SK-N-SH treated with all-trans-retinoic acid at 6 μM for 48 hours (cell line): ENCODE measurements at regions not wholly inside any gene's neighbourhood (a gene's known extent, or its start where the extent isn't known, plus 50 kb on each side); places are given as distances from the start of the nearest gene placed in this dataset.

ENCODE experiments used
- ATAC-seq: fragments of 200-7000 bp; cut with Tn5 transposase; 3 replicates; pipeline ENCODE4 v1.9.1; 2020; ENCODE audit warnings: mild to moderate bottlenecking, moderate library complexity
- ARNTL ChIP-seq: fragments of 450-650 bp; formaldehyde crosslinking; IDR thresholded peaks from 2 replicates; pipeline ENCODE4 v1.5.0; 2020; ENCODE audit warnings: low read depth, mild to moderate bottlenecking, moderate library complexity, borderline replicate concordance
- CSRNP3 ChIP-seq: fragments of 250-450 bp; sonication (Bioruptor Pico); IDR thresholded peaks from 2 replicates; pipeline ENCODE4 v1.5.1; 2021; ENCODE audit warnings: mild to moderate bottlenecking, moderate library complexity
- ESRRG ChIP-seq: fragments of 250-450 bp; sonication (Bioruptor Pico); IDR thresholded peaks from 2 replicates; pipeline ENCODE4 v1.6.1; 2021; ENCODE audit warnings: mild to moderate bottlenecking
- GLIS3 ChIP-seq: fragments of 250-450 bp; sonication (Bioruptor Pico); IDR thresholded peaks from 2 replicates; pipeline ENCODE4 v1.5.0; 2020; ENCODE audit warnings: mild to moderate bottlenecking, moderate library complexity
- PATZ1 ChIP-seq: fragments of 250-450 bp; sonication (Bioruptor Pico); IDR thresholded peaks from 2 replicates; pipeline ENCODE4 v1.8.0; 2020; ENCODE audit warnings: mild to moderate bottlenecking, moderate library complexity, borderline replicate concordance
- PPARA ChIP-seq: fragments of 250-450 bp; sonication (Bioruptor Pico); IDR thresholded peaks from 2 replicates; pipeline ENCODE4 v1.5.0; 2020; ENCODE audit warnings: mild to moderate bottlenecking, borderline replicate concordance
- RARB ChIP-seq: fragments of 250-450 bp; sonication (Bioruptor Pico); IDR thresholded peaks from 2 replicates; pipeline ENCODE4 v1.8.0; 2021; ENCODE audit warnings: mild to moderate bottlenecking, moderate library complexity
- TOX ChIP-seq: fragments of 250-450 bp; sonication (Bioruptor Pico); IDR thresholded peaks from 2 replicates; pipeline ENCODE4 v1.8.0; 2021; ENCODE audit warnings: mild to moderate bottlenecking, moderate library complexity, borderline replicate concordance
- ZC3H10 ChIP-seq: fragments of 250-450 bp; sonication (Bioruptor Pico); IDR thresholded peaks from 2 replicates; pipeline ENCODE4 v1.5.1; 2021; ENCODE audit warnings: mild to moderate bottlenecking, moderate library complexity
- ZFP3 ChIP-seq: fragments of 250-450 bp; sonication (Bioruptor Pico); IDR thresholded peaks from 2 replicates; pipeline ENCODE4 v1.5.0; 2020; ENCODE audit warnings: mild to moderate bottlenecking, moderate library complexity
- ZFP30 ChIP-seq: fragments of 450-650 bp; formaldehyde crosslinking; IDR thresholded peaks from 2 replicates; pipeline ENCODE4 v1.5.0; 2022; ENCODE audit warnings: mild to moderate bottlenecking, moderate library complexity
- TF ChIP-seq, protein P1 (sequence below): fragments of 250-450 bp; sonication (Bioruptor Pico); IDR thresholded peaks from 2 replicates; pipeline ENCODE4 v1.5.1; 2020; ENCODE audit warnings: low read depth, mild to moderate bottlenecking, moderate library complexity
- TF ChIP-seq, protein P2 (sequence below): fragments of 250-450 bp; sonication (Bioruptor Pico); IDR thresholded peaks from 2 replicates; pipeline ENCODE4 v1.5.0; 2020; ENCODE audit warnings: mild to moderate bottlenecking, moderate library complexity

DNA sequence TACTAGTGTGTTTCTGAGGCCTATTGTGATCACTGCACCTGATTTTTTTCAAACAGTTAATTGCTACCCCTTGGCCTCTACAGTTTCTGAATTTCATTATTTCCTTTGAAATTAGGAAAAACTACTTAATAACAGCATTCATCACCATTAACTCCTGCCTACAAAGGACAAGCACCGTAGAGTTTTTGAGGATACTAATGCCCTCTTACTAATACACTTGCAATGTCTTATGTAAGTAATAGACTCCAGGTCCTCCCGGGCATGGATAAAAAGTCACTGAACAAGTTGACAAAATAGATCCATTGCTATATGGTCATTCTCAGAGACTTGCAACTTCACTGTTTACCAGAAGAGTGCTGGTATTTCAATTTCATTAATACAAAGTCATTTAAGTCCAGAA, 1172.5 kb downstream of the CDH12 start:
- ATAC-seq, result no peak
- TF ChIP-seq TOX (CRISPR knock-in tag), result no peak
- TF ChIP-seq, protein P1, sequence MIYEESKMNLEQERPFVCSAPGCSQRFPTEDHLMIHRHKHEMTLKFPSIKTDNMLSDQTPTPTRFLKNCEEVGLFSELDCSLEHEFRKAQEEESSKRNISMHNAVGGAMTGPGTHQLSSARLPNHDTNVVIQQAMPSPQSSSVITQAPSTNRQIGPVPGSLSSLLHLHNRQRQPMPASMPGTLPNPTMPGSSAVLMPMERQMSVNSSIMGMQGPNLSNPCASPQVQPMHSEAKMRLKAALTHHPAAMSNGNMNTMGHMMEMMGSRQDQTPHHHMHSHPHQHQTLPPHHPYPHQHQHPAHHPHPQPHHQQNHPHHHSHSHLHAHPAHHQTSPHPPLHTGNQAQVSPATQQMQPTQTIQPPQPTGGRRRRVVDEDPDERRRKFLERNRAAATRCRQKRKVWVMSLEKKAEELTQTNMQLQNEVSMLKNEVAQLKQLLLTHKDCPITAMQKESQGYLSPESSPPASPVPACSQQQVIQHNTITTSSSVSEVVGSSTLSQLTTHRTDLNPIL (CRISPR knock-in tag), result no peak
- TF ChIP-seq, protein P2, sequence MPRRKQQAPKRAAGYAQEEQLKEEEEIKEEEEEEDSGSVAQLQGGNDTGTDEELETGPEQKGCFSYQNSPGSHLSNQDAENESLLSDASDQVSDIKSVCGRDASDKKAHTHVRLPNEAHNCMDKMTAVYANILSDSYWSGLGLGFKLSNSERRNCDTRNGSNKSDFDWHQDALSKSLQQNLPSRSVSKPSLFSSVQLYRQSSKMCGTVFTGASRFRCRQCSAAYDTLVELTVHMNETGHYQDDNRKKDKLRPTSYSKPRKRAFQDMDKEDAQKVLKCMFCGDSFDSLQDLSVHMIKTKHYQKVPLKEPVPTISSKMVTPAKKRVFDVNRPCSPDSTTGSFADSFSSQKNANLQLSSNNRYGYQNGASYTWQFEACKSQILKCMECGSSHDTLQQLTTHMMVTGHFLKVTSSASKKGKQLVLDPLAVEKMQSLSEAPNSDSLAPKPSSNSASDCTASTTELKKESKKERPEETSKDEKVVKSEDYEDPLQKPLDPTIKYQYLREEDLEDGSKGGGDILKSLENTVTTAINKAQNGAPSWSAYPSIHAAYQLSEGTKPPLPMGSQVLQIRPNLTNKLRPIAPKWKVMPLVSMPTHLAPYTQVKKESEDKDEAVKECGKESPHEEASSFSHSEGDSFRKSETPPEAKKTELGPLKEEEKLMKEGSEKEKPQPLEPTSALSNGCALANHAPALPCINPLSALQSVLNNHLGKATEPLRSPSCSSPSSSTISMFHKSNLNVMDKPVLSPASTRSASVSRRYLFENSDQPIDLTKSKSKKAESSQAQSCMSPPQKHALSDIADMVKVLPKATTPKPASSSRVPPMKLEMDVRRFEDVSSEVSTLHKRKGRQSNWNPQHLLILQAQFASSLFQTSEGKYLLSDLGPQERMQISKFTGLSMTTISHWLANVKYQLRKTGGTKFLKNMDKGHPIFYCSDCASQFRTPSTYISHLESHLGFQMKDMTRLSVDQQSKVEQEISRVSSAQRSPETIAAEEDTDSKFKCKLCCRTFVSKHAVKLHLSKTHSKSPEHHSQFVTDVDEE (CRISPR knock-in tag), result no peak
- TF ChIP-seq CSRNP3 (CRISPR knock-in tag), result no peak

DNA sequence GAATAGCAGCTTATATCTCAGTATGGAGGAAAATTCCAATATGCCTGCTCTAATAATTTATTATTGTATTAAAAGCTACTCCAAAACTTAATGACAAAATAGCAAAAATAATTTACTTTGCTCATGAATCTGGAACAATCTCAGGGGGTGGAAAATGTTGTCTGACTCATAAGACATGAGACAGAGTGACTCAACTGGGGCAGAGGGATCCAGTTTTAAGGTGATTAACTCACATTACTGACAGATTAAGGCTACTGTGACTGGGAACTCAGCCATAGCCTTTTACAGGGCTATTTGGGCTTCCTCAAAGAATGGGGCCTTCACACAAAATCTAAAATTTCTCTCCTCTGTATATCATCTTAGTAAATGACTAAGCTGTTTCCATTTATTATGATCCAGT, 1172.9 kb downstream of the CDH12 start:
- TF ChIP-seq GLIS3 (no peak), PATZ1 (CRISPR knock-in tag) (0 out of 2 replicates have a peak, but pooled peaks have one; percentile 21)
- peak; percentile 64; the same call in 2 of the 3 replicates for ATAC-seq

GRCh38 chr5:21678526-21678925, 1174.6 kb downstream of the CDH12 start:
- no peak for TF ChIP-seq ZFP3
- no peak for TF ChIP-seq RARB
- no peak for ATAC-seq

- TF ChIP-seq, protein P2 (CRISPR knock-in tag), result no peak
- no peak for TF ChIP-seq ESRRG (CRISPR knock-in tag)
- TF ChIP-seq ARNTL, result no peak
- no peak for TF ChIP-seq ZC3H10
- TF ChIP-seq PPARA (CRISPR knock-in tag), result no peak
- no peak for TF ChIP-seq PATZ1 (CRISPR knock-in tag)
- TF ChIP-seq ZFP30 (CRISPR knock-in tag), result no peak
- TF ChIP-seq, protein P1 (CRISPR knock-in tag), result no peak
- TF ChIP-seq TOX (CRISPR knock-in tag), result no peak
- no peak for ATAC-seq
These were observed 1180.2 kb downstream of the CDH12 start for GRCh38 chr5:21672911-21673310.
